GM21786 (cell line): ENCODE measurements at regions not wholly inside any gene's neighbourhood (a gene's known extent, or its start where the extent isn't known, plus 50 kb on each side); places are given as distances from the start of the nearest gene placed in this dataset.
"Not testable (repeated sequence)": the region's sequence is repeated elsewhere in the genome, so short reads cannot be mapped to it uniquely, and the experiment has no call there.

Source experiments
- ATAC-seq: cut with Tn5 transposase; IDR thresholded peaks from one replicate; pipeline ENCODE4 v1.9.1; 2021; ENCODE audit not compliant: unreplicated experiment

GRCh38 chrX:142804085-142804484 is 221.6 kb upstream of the SPANXN4 start:
- ATAC-seq = peak; percentile 64

GRCh38 chrX:142819461-142819860 is 206.3 kb upstream of the SPANXN4 start:
- no peak for ATAC-seq

- no peak for ATAC-seq
These were observed 197.6 kb upstream of the SPANXN4 start for GRCh38 chrX:142828129-142828528.

- no peak for ATAC-seq
These were observed 193.7 kb upstream of the SPANXN4 start for GRCh38 chrX:142831961-142832530.

DNA sequence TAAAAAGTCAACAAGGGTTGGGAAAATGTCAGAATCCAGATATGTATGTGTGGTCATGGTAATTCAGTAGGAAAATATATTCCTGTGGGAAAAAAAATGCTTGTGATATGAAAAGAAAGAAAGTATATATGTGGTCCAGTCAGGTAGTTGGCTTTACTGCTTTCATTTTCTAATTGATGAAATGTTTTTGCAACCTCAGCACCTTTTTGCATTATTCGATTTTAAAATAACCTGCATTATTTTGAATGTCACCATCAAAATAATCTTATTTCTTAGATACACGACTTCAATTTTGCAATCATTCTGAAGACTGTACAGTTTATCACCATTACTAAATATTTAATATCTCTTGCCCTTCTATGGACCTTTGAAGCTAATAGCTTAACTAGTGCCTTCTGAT is 170.8 kb upstream of the SPANXN4 start:
- ATAC-seq = no peak

DNA sequence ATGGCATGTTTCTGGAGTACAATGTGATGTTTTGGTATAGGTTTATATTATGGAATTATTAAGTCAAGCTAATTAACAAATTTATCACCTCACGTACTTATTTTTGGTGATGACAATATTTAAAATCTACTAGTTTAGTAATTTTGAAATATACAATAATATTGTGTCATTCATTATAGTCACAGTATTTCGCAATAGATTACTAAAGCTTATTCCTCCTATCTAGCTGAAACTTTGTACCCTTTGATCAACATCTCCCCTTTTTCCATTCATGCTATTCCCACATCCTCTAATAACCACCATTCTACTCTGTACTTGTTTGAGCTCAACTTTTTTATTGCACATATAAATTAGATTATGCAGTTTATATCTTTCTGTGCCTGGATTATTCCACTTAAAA is 164.8 kb upstream of the SPANXN4 start:
- ATAC-seq = no peak

DNA sequence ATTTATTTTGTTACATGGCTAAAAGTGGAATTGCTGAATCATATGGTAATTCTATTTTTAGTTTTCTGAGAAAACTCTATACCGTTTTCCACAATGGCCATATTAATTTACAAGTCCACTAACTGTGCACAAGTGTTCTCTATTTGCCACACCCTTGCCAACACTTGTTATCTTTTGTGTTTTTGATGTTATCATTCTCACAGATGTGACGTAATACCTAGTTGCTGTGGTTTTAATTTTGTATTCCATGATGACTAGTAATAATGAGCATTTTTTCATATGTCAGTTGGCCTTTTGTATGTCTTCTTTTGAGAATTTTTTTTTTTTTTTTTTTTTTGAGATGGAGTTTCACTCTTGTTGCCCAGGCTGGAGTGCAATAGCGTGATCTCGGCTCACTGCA is 164.2 kb upstream of the SPANXN4 start:
- ATAC-seq = no peak

GRCh38 chrX:142866247-142866646 is 159.5 kb upstream of the SPANXN4 start:
- not testable (repeated sequence) for ATAC-seq

GRCh38 chrX:142873214-142873613 is 152.5 kb upstream of the SPANXN4 start:
- no peak for ATAC-seq

GRCh38 chrX:142884881-142885280 is 140.8 kb upstream of the SPANXN4 start:
- no peak for ATAC-seq

DNA sequence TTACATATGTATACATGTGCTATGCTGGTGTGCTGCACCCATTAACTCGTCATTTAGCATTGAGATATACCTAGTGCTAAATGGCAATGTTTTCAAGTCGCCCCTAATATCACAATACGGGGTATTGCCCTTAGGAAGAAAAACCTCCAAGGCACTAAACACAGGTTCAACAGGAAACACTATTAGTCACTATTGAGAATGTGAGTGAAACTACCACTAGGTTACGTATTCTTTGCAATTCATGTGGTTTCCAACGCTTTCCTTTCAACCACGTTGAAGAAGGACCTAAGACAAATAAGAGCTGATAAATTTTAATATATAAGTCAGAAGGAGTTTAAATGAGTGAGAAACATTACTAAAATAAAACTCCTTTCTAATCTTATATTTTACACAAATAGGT is 134.7 kb upstream of the SPANXN4 start:
- ATAC-seq = no peak

DNA sequence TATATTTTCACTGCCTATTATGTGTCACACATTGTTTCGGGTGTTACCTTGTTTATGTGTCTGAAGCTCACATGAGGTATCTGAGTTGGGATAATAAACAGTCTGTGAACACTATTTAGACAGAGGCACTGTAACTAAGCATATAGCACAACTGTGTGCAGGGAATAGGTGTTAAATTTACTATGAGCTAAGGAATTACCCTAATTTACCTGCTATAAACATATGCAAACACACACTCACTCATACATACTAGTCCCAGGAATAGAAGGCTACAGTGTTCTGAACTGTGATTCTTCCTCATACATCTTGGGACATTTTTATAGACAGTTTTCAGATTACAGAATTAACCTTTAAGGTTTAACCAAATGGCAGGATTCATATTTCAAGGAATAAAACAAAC is 127.6 kb upstream of the SPANXN4 start:
- no peak for ATAC-seq

- no peak for ATAC-seq
These were observed 102.5 kb upstream of the SPANXN4 start for GRCh38 chrX:142923201-142923600.

- ATAC-seq = no peak
These were observed 86.9 kb upstream of the SPANXN4 start for GRCh38 chrX:142938793-142939192.

GRCh38 chrX:142972147-142972809 is 53.5 kb upstream of the SPANXN4 start:
- ATAC-seq = not testable (repeated sequence)
